ENCODE measurements at regions not wholly inside any gene's neighbourhood (a gene's known extent, or its start where the extent isn't known, plus 50 kb on each side); places are given as distances from the start of the nearest gene placed in this dataset.

DNA sequence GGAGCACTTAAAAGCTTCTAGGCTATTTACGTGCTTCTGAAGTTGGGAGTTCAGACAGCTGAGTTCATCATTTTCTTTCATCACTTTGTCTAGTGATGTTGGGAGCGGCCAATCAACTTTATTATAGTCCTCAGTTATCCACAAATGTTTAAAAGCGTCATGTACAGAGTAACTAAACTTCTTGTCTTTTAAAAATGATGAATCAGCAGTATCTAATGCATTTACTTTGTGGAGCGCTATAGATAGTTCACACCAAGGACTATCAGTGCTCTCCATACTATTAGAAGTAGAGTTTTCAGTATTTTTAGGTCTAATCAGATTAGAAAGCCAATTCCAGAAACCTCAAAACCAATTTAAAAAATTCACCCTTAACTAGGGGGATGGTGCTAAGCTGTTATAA is 778.7 kb upstream of the PRMT6 start:
- intact Hi-C loops (cut with DNase I): no loop called here
- Histone ChIP-seq H3K4me1 (no peaks in the 10 kb centered on the region), H3K4me3 (no peak overlapping the region), H3K9me3 (no peaks in the 10 kb centered on the region), H3K27ac (no peak overlapping the region), H3K27me3 (no peaks in the 10 kb centered on the region), H3K36me3 (no peaks in the 10 kb centered on the region)
- no peak for DNase-seq (ENCODE audit: low spot score in 2 of 2)
- TF ChIP-seq, protein P1, sequence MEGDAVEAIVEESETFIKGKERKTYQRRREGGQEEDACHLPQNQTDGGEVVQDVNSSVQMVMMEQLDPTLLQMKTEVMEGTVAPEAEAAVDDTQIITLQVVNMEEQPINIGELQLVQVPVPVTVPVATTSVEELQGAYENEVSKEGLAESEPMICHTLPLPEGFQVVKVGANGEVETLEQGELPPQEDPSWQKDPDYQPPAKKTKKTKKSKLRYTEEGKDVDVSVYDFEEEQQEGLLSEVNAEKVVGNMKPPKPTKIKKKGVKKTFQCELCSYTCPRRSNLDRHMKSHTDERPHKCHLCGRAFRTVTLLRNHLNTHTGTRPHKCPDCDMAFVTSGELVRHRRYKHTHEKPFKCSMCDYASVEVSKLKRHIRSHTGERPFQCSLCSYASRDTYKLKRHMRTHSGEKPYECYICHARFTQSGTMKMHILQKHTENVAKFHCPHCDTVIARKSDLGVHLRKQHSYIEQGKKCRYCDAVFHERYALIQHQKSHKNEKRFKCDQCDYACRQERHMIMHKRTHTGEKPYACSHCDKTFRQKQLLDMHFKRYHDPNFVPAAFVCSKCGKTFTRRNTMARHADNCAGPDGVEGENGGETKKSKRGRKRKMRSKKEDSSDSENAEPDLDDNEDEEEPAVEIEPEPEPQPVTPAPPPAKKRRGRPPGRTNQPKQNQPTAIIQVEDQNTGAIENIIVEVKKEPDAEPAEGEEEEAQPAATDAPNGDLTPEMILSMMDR (IDR thresholded peaks at IDR 0.05): no peak

DNA sequence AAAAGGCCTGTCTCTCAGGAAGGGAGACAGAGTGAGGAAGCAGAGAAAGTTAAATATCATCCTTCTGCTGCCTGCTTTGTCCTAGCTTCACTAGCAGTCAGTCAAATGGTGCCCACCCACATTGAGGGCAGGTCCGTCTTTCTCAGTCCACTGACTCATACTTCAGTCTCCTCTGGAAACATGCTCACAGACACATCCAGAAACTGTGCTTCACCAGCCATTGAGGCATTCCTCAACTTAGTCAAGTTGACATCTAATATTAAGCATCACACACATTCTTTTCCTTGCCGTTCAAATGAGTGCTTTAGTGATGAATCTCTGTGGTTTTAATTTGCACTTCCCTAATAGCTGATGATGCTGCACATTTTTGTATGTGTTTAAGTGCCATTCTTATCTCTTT is 777.8 kb upstream of the PRMT6 start:
- Histone ChIP-seq H3K27me3 (no peaks in the 10 kb centered on the region), H3K27ac (no peak overlapping the region), H3K36me3 (no peaks in the 10 kb centered on the region), H3K9me3 (no peaks in the 10 kb centered on the region), H3K4me1 (no peaks in the 10 kb centered on the region), H3K4me3 (no peak overlapping the region)
- DNase-seq (ENCODE audit: low spot score in 2 of 2): no peak
- intact Hi-C loops (cut with DNase I): no loop called here
- TF ChIP-seq, protein P1 (IDR thresholded peaks at IDR 0.05): no peak

DNA sequence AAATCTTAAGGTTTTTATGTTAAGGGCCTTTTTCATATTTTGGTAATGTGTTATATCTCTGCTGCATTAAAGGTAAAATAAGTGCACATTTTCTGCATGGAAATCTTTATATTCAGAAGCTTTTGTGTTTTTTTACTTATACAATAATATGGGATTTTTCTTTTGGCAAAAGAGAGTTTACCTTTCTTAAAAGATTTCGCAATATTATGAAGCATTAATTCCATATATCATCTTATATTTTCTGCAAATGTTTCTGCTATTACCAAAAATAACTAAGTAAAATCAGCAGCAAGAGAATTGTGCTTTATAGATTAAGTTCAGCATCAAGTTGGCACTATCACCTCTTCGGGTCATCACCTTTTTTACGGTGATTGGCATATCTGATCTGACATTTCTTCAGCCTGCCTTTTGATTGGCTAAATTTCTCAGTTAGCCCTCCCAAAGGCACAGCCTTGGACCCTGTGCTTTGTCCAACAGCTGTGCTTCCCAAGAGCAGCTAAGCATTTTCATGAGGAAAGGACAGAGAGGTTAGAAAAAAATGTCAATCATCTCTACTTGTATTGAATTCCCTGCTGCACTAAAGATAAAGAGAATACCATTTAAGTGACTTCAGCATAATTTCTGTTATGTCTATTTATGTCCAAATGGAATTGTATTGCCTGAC is 767.1 kb upstream of the PRMT6 start:
- TF ChIP-seq, protein P1 (IDR thresholded peaks at IDR 0.05): no peak
- Histone ChIP-seq H3K27me3 (no peaks in the 10 kb centered on the region), H3K4me1 (no peaks in the 10 kb centered on the region), H3K9me3 (no peaks in the 10 kb centered on the region), H3K27ac (no peak overlapping the region), H3K36me3 (no peaks in the 10 kb centered on the region), H3K4me3 (no peak overlapping the region)
- DNase-seq (ENCODE audit: low spot score in 2 of 2): no peak
- intact Hi-C loops (cut with DNase I): no loop called here

DNA sequence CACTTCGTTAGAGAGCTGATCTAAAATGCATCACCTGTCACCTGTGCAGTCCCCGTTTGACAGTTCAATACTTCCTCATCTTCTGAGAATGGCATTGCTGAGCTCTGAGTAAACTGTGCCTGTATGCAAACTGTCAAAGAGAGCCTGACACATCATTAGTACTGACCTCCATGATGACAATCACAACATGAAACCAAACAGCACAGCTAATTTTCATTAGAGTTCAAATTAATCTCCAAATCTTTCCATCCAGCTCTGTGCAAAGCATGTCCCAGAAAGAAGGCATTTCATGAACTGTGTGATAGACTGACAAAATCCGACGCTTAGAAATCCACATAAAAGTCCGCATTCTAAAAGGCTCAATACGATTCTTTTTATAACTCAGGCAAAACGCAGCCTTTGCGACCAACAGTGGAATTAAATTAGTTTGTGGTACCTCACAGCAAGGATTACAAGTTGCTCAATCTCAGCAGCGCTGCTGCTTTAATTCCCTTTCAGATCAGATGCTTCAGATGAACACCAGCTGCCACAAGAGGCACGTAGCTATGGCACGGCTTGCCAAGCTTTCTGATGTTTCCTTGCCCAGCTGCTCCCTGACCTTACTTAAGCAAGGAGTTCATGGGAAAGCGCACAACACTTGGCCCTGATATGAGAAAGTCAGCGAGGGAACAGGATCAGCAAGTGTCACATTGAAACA is 765.5 kb upstream of the PRMT6 start:
- intact Hi-C loops (cut with DNase I): no loop called here
- no peaks in the 10 kb centered on the region for H3K27me3 ChIP-seq
- TF ChIP-seq, protein P1 (IDR thresholded peaks at IDR 0.05): no peak

DNA sequence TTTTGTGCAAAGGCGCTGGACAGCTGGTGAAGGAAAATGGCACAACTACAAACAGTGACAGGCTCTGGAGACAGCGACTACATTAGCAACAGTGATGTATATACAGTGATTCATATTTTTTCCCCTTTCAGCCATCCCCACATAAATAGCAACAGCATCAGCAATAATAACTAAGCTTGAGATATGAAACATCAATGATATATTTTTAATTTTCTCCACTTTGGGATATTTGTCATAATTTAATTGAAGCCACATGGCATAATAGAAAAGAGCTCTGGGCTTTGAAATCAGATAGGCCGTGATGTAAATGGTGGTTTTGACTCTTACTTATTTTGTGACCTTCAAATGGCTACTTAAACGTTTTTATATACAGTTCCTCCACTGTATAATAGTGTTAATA is 764.3 kb upstream of the PRMT6 start:
- Histone ChIP-seq H3K36me3 (no peaks in the 10 kb centered on the region), H3K27ac (no peak overlapping the region), H3K4me1 (no peaks in the 10 kb centered on the region), H3K9me3 (no peaks in the 10 kb centered on the region), H3K27me3 (no peaks in the 10 kb centered on the region), H3K4me3 (no peak overlapping the region)
- no peak for DNase-seq (ENCODE audit: low spot score in 2 of 2)
- TF ChIP-seq, protein P1 (IDR thresholded peaks at IDR 0.05): no peak
- intact Hi-C loops (cut with DNase I): no loop called here

More for the DNA sequence above, 765.5 kb upstream of the PRMT6 start:
- no peaks in the 10 kb centered on the region for H3K4me1 ChIP-seq
- no peaks in the 10 kb centered on the region for H3K36me3 ChIP-seq
- no peak overlapping the region for H3K27ac ChIP-seq
- H3K4me3 ChIP-seq: no peak overlapping the region
- no peak for DNase-seq (ENCODE audit: low spot score in 2 of 2)
- H3K9me3 ChIP-seq: no peaks in the 10 kb centered on the region
